ENCODE measurements at regions not wholly inside any gene's neighbourhood (a gene's known extent, or its start where the extent isn't known, plus 50 kb on each side); places are given as distances from the start of the nearest gene placed in this dataset.

DNA sequence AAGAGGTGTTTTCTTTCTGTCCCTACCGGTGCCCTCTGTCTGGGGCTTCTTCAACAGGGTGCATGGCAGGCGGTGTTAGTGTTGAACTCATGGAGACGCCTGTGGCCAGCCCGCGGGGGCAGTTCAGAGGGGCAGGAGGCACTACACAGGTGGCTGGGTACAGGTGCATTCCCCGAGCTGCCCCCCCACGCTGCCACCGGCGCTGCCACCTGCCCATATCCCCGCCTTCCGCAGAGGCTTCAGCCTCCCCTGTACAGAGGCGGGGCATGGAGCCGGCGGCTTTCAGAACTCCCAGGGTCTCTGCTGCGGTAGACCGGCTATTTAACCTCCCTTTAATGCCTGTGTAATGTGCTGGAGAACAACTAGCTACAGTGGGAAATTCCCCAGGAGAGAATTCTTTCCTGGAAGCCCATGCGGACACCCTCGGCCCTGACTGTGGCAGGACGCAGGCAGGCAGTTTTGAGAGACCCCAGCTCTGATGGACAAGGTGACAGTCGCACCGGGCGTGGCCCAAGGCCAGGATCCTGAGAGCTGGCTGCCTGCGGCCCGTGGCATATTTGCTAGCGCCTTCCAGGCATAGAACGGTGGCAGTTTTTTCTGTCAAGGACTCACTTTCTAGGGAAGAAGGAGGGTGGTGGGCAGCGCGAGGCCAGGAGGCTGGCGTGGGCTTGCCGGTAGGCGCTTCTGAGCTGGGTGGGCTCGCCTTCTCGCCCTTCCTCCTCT lies 53.7 kb upstream of the ZNF32 start:
- FAIRE-seq: no peak

DNA sequence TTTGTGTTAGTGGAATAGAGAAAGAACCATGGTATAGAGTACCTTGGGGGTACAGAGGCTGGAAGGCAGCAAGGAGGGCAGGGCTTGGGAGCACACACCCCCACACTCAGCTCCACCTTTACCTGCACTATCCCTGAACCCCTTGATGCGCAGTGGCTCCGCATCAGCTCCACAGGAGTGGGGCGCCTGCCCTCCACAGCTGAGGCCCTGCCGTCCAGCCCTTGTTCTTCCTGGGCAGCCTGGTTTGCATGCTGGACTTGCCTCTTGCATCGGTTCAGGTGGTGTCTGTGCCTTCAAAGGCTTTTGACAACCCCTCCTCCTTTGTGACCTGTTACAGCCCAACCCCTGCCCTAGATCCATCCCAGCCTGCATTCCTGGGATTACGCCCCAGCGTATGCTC lies 52.6 kb upstream of the ZNF32 start:
- no peak for FAIRE-seq

DNA sequence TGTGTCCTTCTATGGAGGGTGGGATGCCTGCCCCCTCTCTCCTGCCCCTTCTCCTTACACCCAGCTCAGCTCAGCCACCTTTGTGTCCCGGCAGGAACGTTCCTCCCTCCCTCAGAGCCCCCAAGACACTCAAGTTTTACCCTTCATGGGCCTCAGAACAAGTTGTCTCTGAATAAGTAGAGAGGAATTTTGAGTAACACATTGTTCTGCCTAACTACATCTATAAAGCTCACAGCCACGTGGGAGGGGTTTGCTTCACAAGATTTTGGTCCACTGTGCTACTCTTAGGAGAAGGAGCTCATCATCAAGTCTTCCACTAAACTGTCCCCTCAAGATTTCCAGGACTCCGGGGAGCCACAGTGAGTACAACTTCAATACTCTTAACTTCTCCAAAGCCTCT lies 51.6 kb upstream of the ZNF32 start:
- FAIRE-seq: no peak

DNA sequence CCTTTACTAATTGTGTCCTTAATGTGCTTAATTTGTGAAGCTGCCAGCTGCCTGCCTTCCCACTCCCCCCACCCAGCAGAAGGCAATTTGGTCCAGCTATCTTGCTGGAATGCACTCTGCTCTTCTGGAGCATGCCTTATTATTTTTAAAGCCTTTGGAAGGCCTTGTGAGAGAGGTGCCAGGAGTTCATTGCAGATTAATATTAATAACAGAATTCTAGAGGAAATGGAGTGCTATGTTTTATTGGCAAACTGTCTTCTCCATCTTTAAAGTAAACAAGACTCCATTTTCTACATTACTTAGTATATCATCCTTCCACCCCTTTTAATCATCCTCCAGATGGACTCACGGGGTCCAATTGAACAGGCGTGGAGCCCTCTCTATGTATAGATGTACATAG lies 50.8 kb upstream of the ZNF32 start:
- no peak for FAIRE-seq

Measured in endometrium (tissue), 2 donors.